ENCODE measurements at regions not wholly inside any gene's neighbourhood (a gene's known extent, or its start where the extent isn't known, plus 50 kb on each side); places are given as distances from the start of the nearest gene placed in this dataset.

GRCh38 chr3:154720921-154721320, 290.9 kb upstream of the GPR149 start:
- Histone ChIP-seq H3K27me3 (ENCODE audit: insufficient read depth, low read depth, low read length) (no peaks in the 10 kb centered on the region), H3K27ac (ENCODE audit: low read length) (no peak overlapping the region), H4K20me1 (ENCODE audit: insufficient read depth) (no peaks in the 10 kb centered on the region), H3F3A (ENCODE audit: insufficient read depth, low read length, poor library complexity, severe bottlenecking) (no peaks in the 10 kb centered on the region), H3K4me2 (ENCODE audit: low read length) (no peak overlapping the region), H3K9me3 (ENCODE audit: low read length) (no peaks in the 10 kb centered on the region), H3K4me3 (ENCODE audit: low read length) (no peak overlapping the region), H3K36me3 (ENCODE audit: insufficient read depth, low read length) (no peaks in the 10 kb centered on the region), H2AFZ (ENCODE audit: low read depth, low read length) (no peak overlapping the region), H3K79me2 (replicated peaks; ENCODE audit: insufficient read depth, low read length) (no peaks in the 10 kb centered on the region), H3K9ac (ENCODE audit: low read length) (no peak overlapping the region), H3K9me2 (ENCODE audit: insufficient read depth, low read length) (no peaks in the 10 kb centered on the region)
- TF ChIP-seq EP300 (conservative IDR thresholded peaks at IDR 0.05; ENCODE audit: poor library complexity, severe bottlenecking) (no peak), POLR2AphosphoS5 (IDR thresholded peaks at IDR 0.05) (no peak), REST (IDR thresholded peaks at IDR 0.05; ENCODE audit: borderline replicate concordance) (no peak), TAF1 (IDR thresholded peaks at IDR 0.05; ENCODE audit: low read depth) (no peak), RAD21 (conservative IDR thresholded peaks at IDR 0.05) (no peak), EZH2 (IDR thresholded peaks at IDR 0.05; ENCODE audit: borderline replicate concordance, insufficient read depth, low read length, poor library complexity, severe bottlenecking) (no peak), SMC3 (conservative IDR thresholded peaks at IDR 0.05; ENCODE audit: poor library complexity) (no peak), MXI1 (conservative IDR thresholded peaks at IDR 0.05; ENCODE audit: poor library complexity, severe bottlenecking) (no peak), CTCF (IDR thresholded peaks at IDR 0.05; ENCODE audit: poor library complexity, severe bottlenecking) (no peak)

DNA sequence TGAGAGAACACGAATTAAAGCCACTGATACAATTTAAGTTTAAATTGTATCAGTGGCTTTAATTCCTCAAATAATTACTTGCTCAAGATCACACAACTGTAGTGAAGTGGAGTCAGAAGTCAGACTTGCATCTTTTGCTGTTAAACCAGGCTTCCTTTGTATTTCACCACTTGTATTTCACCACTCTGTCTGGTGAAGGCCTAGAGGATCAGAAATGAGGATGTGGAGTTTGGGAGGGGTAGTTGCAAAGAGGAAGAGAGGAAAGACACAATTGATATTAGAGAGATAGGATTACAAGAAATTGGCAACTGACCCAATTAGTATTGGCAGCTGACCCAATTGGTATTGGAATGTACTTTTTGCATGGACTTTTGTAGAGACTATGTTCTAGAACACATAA, 288.1 kb upstream of the GPR149 start:
- no peaks in the 10 kb centered on the region for H4K20me1 ChIP-seq (ENCODE audit: insufficient read depth)
- H3K79me2 ChIP-seq (replicated peaks; ENCODE audit: insufficient read depth, low read length) = no peaks in the 10 kb centered on the region
- H3K27me3 ChIP-seq (ENCODE audit: insufficient read depth, low read depth, low read length) = no peaks in the 10 kb centered on the region
- no peaks in the 10 kb centered on the region for H3F3A ChIP-seq (ENCODE audit: insufficient read depth, low read length, poor library complexity, severe bottlenecking)
- no peak overlapping the region for H2AFZ ChIP-seq (ENCODE audit: low read depth, low read length)
- TF ChIP-seq RAD21 (conservative IDR thresholded peaks at IDR 0.05) = no peak
- no peak for TF ChIP-seq POLR2AphosphoS5 (IDR thresholded peaks at IDR 0.05)
- no peak for TF ChIP-seq EP300 (conservative IDR thresholded peaks at IDR 0.05; ENCODE audit: poor library complexity, severe bottlenecking)
- TF ChIP-seq MXI1 (conservative IDR thresholded peaks at IDR 0.05; ENCODE audit: poor library complexity, severe bottlenecking) = no peak
- no peak for TF ChIP-seq SMC3 (conservative IDR thresholded peaks at IDR 0.05; ENCODE audit: poor library complexity)
- TF ChIP-seq TAF1 (IDR thresholded peaks at IDR 0.05; ENCODE audit: low read depth) = no peak
- TF ChIP-seq REST (IDR thresholded peaks at IDR 0.05; ENCODE audit: borderline replicate concordance) = no peak
- TF ChIP-seq EZH2 (IDR thresholded peaks at IDR 0.05; ENCODE audit: borderline replicate concordance, insufficient read depth, low read length, poor library complexity, severe bottlenecking) = no peak
- TF ChIP-seq CTCF (IDR thresholded peaks at IDR 0.05; ENCODE audit: poor library complexity, severe bottlenecking) = no peak
- no peak overlapping the region for H3K4me3 ChIP-seq (ENCODE audit: low read length)
- H3K4me2 ChIP-seq (ENCODE audit: low read length) = no peak overlapping the region
- no peaks in the 10 kb centered on the region for H3K9me3 ChIP-seq (ENCODE audit: low read length)
- no peak overlapping the region for H3K27ac ChIP-seq (ENCODE audit: low read length)
- no peaks in the 10 kb centered on the region for H3K36me3 ChIP-seq (ENCODE audit: insufficient read depth, low read length)
- H3K9ac ChIP-seq (ENCODE audit: low read length) = no peak overlapping the region
- no peaks in the 10 kb centered on the region for H3K9me2 ChIP-seq (ENCODE audit: insufficient read depth, low read length)

Data from neural cell (in vitro differentiated cells).